ENCODE measurements at regions not wholly inside any gene's neighbourhood (a gene's known extent, or its start where the extent isn't known, plus 50 kb on each side); places are given as distances from the start of the nearest gene placed in this dataset.

- no peak overlapping the region for H2BK15ac ChIP-seq (replicated peaks; ENCODE audit: low read depth)
- no peak for DNase-seq
- no peaks in the 10 kb centered on the region for H3K79me2 ChIP-seq (ENCODE audit: control insufficient read depth, insufficient read depth, low read length)
- H3K4me2 ChIP-seq (ENCODE audit: low read length), result no peak overlapping the region
- peaks cover 7% of the 10 kb centered on the region for H3K4me1 ChIP-seq (ENCODE audit: control insufficient read depth, low read depth, low read length)
- H3K18ac ChIP-seq (ENCODE audit: low read length), result no peak overlapping the region
- no peak overlapping the region for H4K8ac ChIP-seq (ENCODE audit: low read depth, low read length)
- H3K4ac ChIP-seq (ENCODE audit: low read depth, low read length), result no peak overlapping the region
- H3K23ac ChIP-seq (ENCODE audit: low read length), result no peak overlapping the region
- no peaks in the 10 kb centered on the region for H3K79me1 ChIP-seq (ENCODE audit: low read length)
- no peak overlapping the region for H3K56ac ChIP-seq (ENCODE audit: low read length)
- no peak overlapping the region for H3K27ac ChIP-seq (ENCODE audit: low read depth, low read length)
- H2BK120ac ChIP-seq (ENCODE audit: low read depth, low read length), result no peak overlapping the region
- H3K4me3 ChIP-seq (ENCODE audit: low read length), result no peak overlapping the region
- no peak overlapping the region for H3K9ac ChIP-seq (ENCODE audit: low read length)
- WGBS (ENCODE audit: extremely low coverage, insufficient coverage, low lambda C conversion rate), result no CpG with 5 or more reads among the region's 5 CpGs
- H3K27me3 ChIP-seq (ENCODE audit: insufficient read depth, low read length, poor library complexity), result no peaks in the 10 kb centered on the region
- no peak overlapping the region for H4K5ac ChIP-seq (ENCODE audit: low read length)
- no peaks in the 10 kb centered on the region for H3K36me3 ChIP-seq (ENCODE audit: control insufficient read depth, insufficient read depth, low read length)
- H2AK5ac ChIP-seq (ENCODE audit: low read length), result no peak overlapping the region
- no peak overlapping the region for H2BK5ac ChIP-seq (ENCODE audit: low read length)
These were observed 169.2 kb upstream of the NR3C1 start for GRCh38 chr5:143572671-143573070.

GRCh38 chr5:143571642-143572624 is 168.4 kb upstream of the NR3C1 start:
- DNase-seq, result no peak
- Histone ChIP-seq H3K27ac (ENCODE audit: low read depth, low read length) (no peak overlapping the region), H3K4me2 (ENCODE audit: low read length) (no peak overlapping the region), H2AK5ac (ENCODE audit: low read length) (no peak overlapping the region), H3K18ac (ENCODE audit: low read length) (no peak overlapping the region), H3K27me3 (ENCODE audit: insufficient read depth, low read length, poor library complexity) (no peaks in the 10 kb centered on the region), H2BK120ac (ENCODE audit: low read depth, low read length) (no peak overlapping the region), H3K79me2 (ENCODE audit: control insufficient read depth, insufficient read depth, low read length) (no peaks in the 10 kb centered on the region), H3K4me1 (ENCODE audit: control insufficient read depth, low read depth, low read length) (peaks cover 7% of the 10 kb centered on the region), H3K23ac (ENCODE audit: low read length) (no peak overlapping the region), H4K8ac (ENCODE audit: low read depth, low read length) (no peak overlapping the region), H2BK15ac (replicated peaks; ENCODE audit: low read depth) (no peak overlapping the region), H3K79me1 (ENCODE audit: low read length) (no peaks in the 10 kb centered on the region), H3K36me3 (ENCODE audit: control insufficient read depth, insufficient read depth, low read length) (no peaks in the 10 kb centered on the region), H3K4ac (ENCODE audit: low read depth, low read length) (no peak overlapping the region), H3K56ac (ENCODE audit: low read length) (no peak overlapping the region), H3K4me3 (ENCODE audit: low read length) (no peak overlapping the region), H2BK5ac (ENCODE audit: low read length) (no peak overlapping the region), H4K5ac (ENCODE audit: low read length) (no peak overlapping the region), H3K9ac (ENCODE audit: low read length) (no peak overlapping the region)
- WGBS (ENCODE audit: extremely low coverage, insufficient coverage, low lambda C conversion rate), result no CpG with 5 or more reads among the region's 9 CpGs

- Histone ChIP-seq H3K36me3 (ENCODE audit: control insufficient read depth, insufficient read depth, low read length) (no peaks in the 10 kb centered on the region), H3K27ac (ENCODE audit: low read depth, low read length) (no peak overlapping the region), H2AK5ac (ENCODE audit: low read length) (no peak overlapping the region), H4K5ac (ENCODE audit: low read length) (no peak overlapping the region), H2BK5ac (ENCODE audit: low read length) (peak overlapping the region; percentile 25), H3K4ac (ENCODE audit: low read depth, low read length) (no peak overlapping the region), H3K4me3 (ENCODE audit: low read length) (no peak overlapping the region), H3K18ac (ENCODE audit: low read length) (no peak overlapping the region), H2BK120ac (ENCODE audit: low read depth, low read length) (no peak overlapping the region), H3K4me2 (ENCODE audit: low read length) (no peak overlapping the region), H3K23ac (ENCODE audit: low read length) (no peak overlapping the region), H3K79me2 (ENCODE audit: control insufficient read depth, insufficient read depth, low read length) (no peaks in the 10 kb centered on the region), H3K79me1 (ENCODE audit: low read length) (no peaks in the 10 kb centered on the region), H3K4me1 (ENCODE audit: control insufficient read depth, low read depth, low read length) (peaks cover 7% of the 10 kb centered on the region), H3K9ac (ENCODE audit: low read length) (no peak overlapping the region), H3K56ac (ENCODE audit: low read length) (no peak overlapping the region), H4K8ac (ENCODE audit: low read depth, low read length) (no peak overlapping the region), H2BK15ac (replicated peaks; ENCODE audit: low read depth) (no peak overlapping the region), H3K27me3 (ENCODE audit: insufficient read depth, low read length, poor library complexity) (no peaks in the 10 kb centered on the region)
- DNase-seq, result no peak
- no CpG with 5 or more reads among the region's 4 CpGs for WGBS (ENCODE audit: extremely low coverage, insufficient coverage, low lambda C conversion rate)
These were observed 167.5 kb upstream of the NR3C1 start for GRCh38 chr5:143570989-143571388.

- H3K79me1 ChIP-seq (ENCODE audit: low read length), result no peaks in the 10 kb centered on the region
- H3K27ac ChIP-seq (ENCODE audit: low read depth, low read length), result no peak overlapping the region
- H3K4me2 ChIP-seq (ENCODE audit: low read length), result no peak overlapping the region
- H3K79me2 ChIP-seq (ENCODE audit: control insufficient read depth, insufficient read depth, low read length), result no peaks in the 10 kb centered on the region
- no peak overlapping the region for H4K8ac ChIP-seq (ENCODE audit: low read depth, low read length)
- no peak overlapping the region for H2BK15ac ChIP-seq (replicated peaks; ENCODE audit: low read depth)
- peak overlapping the region; percentile 23 for H2BK5ac ChIP-seq (ENCODE audit: low read length)
- peak; percentile 47 for DNase-seq
- no peak overlapping the region for H2BK120ac ChIP-seq (ENCODE audit: low read depth, low read length)
- H3K18ac ChIP-seq (ENCODE audit: low read length), result peak overlapping the region; percentile 1
- no peaks in the 10 kb centered on the region for H3K36me3 ChIP-seq (ENCODE audit: control insufficient read depth, insufficient read depth, low read length)
- no peaks in the 10 kb centered on the region for H3K27me3 ChIP-seq (ENCODE audit: insufficient read depth, low read length, poor library complexity)
- no peak overlapping the region for H3K23ac ChIP-seq (ENCODE audit: low read length)
- H4K5ac ChIP-seq (ENCODE audit: low read length), result no peak overlapping the region
- no peak overlapping the region for H3K56ac ChIP-seq (ENCODE audit: low read length)
- no CpG with 5 or more reads among the region's 5 CpGs for WGBS (ENCODE audit: extremely low coverage, insufficient coverage, low lambda C conversion rate)
- no peak overlapping the region for H3K4me3 ChIP-seq (ENCODE audit: low read length)
- H3K4ac ChIP-seq (ENCODE audit: low read depth, low read length), result no peak overlapping the region
- H2AK5ac ChIP-seq (ENCODE audit: low read length), result no peak overlapping the region
- H3K9ac ChIP-seq (ENCODE audit: low read length), result no peak overlapping the region
- H3K4me1 ChIP-seq (ENCODE audit: control insufficient read depth, low read depth, low read length), result peaks cover 7% of the 10 kb centered on the region
These were observed 166.5 kb upstream of the NR3C1 start for GRCh38 chr5:143569722-143570567.

GRCh38 chr5:143569213-143569701 is 165.8 kb upstream of the NR3C1 start:
- Histone ChIP-seq H3K79me2 (ENCODE audit: control insufficient read depth, insufficient read depth, low read length) (no peaks in the 10 kb centered on the region), H4K8ac (ENCODE audit: low read depth, low read length) (no peak overlapping the region), H3K79me1 (ENCODE audit: low read length) (no peaks in the 10 kb centered on the region), H3K23ac (ENCODE audit: low read length) (no peak overlapping the region), H3K18ac (ENCODE audit: low read length) (no peak overlapping the region), H3K4me1 (ENCODE audit: control insufficient read depth, low read depth, low read length) (peaks cover 7% of the 10 kb centered on the region), H2AK5ac (ENCODE audit: low read length) (peak overlapping the region; percentile 91), H3K4ac (ENCODE audit: low read depth, low read length) (no peak overlapping the region), H3K27me3 (ENCODE audit: insufficient read depth, low read length, poor library complexity) (no peaks in the 10 kb centered on the region), H4K5ac (ENCODE audit: low read length) (no peak overlapping the region), H3K27ac (ENCODE audit: low read depth, low read length) (peak overlapping the region; percentile 43), H3K9ac (ENCODE audit: low read length) (no peak overlapping the region), H2BK5ac (ENCODE audit: low read length) (no peak overlapping the region), H2BK15ac (replicated peaks; ENCODE audit: low read depth) (no peak overlapping the region), H2BK120ac (ENCODE audit: low read depth, low read length) (no peak overlapping the region), H3K4me2 (ENCODE audit: low read length) (no peak overlapping the region), H3K4me3 (ENCODE audit: low read length) (no peak overlapping the region), H3K56ac (ENCODE audit: low read length) (peak overlapping the region; percentile 37), H3K36me3 (ENCODE audit: control insufficient read depth, insufficient read depth, low read length) (no peaks in the 10 kb centered on the region)
- no peak for DNase-seq
- no CpG with 5 or more reads among the region's 4 CpGs for WGBS (ENCODE audit: extremely low coverage, insufficient coverage, low lambda C conversion rate)

Measured in mesendoderm (in vitro differentiated cells).